ENCODE measurements at regions not wholly inside any gene's neighbourhood (a gene's known extent, or its start where the extent isn't known, plus 50 kb on each side); places are given as distances from the start of the nearest gene placed in this dataset.
A peak's percentile ranks its signal among the peaks of the same experiment; 100 is the strongest.

GRCh38 chr14:85281921-85282320 is 248.0 kb upstream of the FLRT2 start:
- no peaks in the 10 kb centered on the region for H3K36me3 ChIP-seq
- no peaks in the 10 kb centered on the region for H3K27me3 ChIP-seq
- no peaks in the 10 kb centered on the region for H3K9me3 ChIP-seq
- no peak overlapping the region for H3K4me3 ChIP-seq
- DNase-seq = no peak
- ATAC-seq = no peak
- WGBS, 4 donors = 72 to 85% (median 78%) methylated on average over 3 of the region's 3 CpGs
- H3K27ac ChIP-seq = no peak overlapping the region
- H3K4me1 ChIP-seq = no peaks in the 10 kb centered on the region
- TF ChIP-seq POLR2A (IDR thresholded peaks at IDR 0.05) (no peak), CTCF (IDR thresholded peaks at IDR 0.05) (no peak)
- intact Hi-C loops (cut with DNase I) = no loop called here

- Histone ChIP-seq H3K36me3 (no peaks in the 10 kb centered on the region), H3K27me3 (no peaks in the 10 kb centered on the region), H3K4me3 (no peak overlapping the region), H3K27ac (no peak overlapping the region), H3K4me1 (no peaks in the 10 kb centered on the region), H3K9me3 (peaks cover 0 to 2% (median 0%) of the 10 kb centered on the region in 12 donors)
- ATAC-seq (no peak), DNase-seq (no peak)
- 92 to 97% (median 94%) methylated on average over 3 of the region's 3 CpGs for WGBS, 4 donors
- TF ChIP-seq POLR2A (IDR thresholded peaks at IDR 0.05) = no peak
- TF ChIP-seq CTCF (IDR thresholded peaks at IDR 0.05) = no peak
- intact Hi-C loops (cut with DNase I) = no loop called here
Measured at GRCh38 chr14:85288041-85288440, 241.9 kb upstream of the FLRT2 start.

- TF ChIP-seq CTCF (IDR thresholded peaks at IDR 0.05) (no peak), POLR2A (IDR thresholded peaks at IDR 0.05) (no peak)
- Histone ChIP-seq H3K9me3 (peaks cover 0 to 2% (median 0%) of the 10 kb centered on the region in 12 donors), H3K4me3 (no peak overlapping the region), H3K36me3 (no peaks in the 10 kb centered on the region), H3K27ac (no peak overlapping the region), H3K27me3 (no peaks in the 10 kb centered on the region), H3K4me1 (peaks cover 0 to 5% (median 0%) of the 10 kb centered on the region in 12 donors)
- ATAC-seq = no peak
- 89 to 93% (median 91%) methylated on average over 3 of the region's 3 CpGs for WGBS, 4 donors
- intact Hi-C loops (cut with DNase I) = no loop called here
- no peak for DNase-seq
Measured at GRCh38 chr14:85291731-85292130, 238.2 kb upstream of the FLRT2 start.

GRCh38 chr14:85293612-85294234 is 236.2 kb upstream of the FLRT2 start:
- no peaks in the 10 kb centered on the region for H3K36me3 ChIP-seq
- WGBS, 4 donors = 76 to 81% (median 79%) methylated on average over 6 of the region's 6 CpGs
- intact Hi-C loops (cut with DNase I) = no loop called here
- ATAC-seq = no peak
- DNase-seq = no peak
- H3K27me3 ChIP-seq = no peaks in the 10 kb centered on the region
- H3K4me1 ChIP-seq = peaks cover 0 to 8% (median 0%) of the 10 kb centered on the region in 12 donors
- TF ChIP-seq CTCF (IDR thresholded peaks at IDR 0.05) (no peak), POLR2A (IDR thresholded peaks at IDR 0.05) (no peak)
- no peak overlapping the region for H3K4me3 ChIP-seq
- no peaks in the 10 kb centered on the region for H3K9me3 ChIP-seq
- H3K27ac ChIP-seq = peak overlapping the region in 1 of 12 donors; percentile 21
